ENCODE measurements at regions not wholly inside any gene's neighbourhood (a gene's known extent, or its start where the extent isn't known, plus 50 kb on each side); places are given as distances from the start of the nearest gene placed in this dataset.

DNA sequence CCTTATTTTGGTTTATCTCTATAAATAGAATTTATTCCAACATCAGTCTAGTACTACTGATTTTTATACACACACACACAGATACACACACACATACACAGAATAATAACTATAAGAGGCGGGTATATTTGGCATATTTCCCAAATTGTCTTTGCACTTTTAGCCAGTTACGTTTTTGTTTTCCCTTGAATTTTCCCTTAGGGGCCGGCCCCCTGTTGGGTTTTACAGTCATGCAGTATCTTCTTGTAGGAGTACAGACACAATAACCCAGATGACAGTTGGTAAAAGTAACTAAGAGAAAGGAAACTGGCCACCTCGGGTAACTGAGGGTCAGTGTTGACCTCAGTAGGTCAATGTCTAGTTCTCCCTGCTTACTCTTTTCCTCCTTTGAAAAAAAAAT lies 50.9 kb downstream of the DISP1 start:
- DNase-seq (ENCODE audit: low read depth): no peak
- no peak for TF ChIP-seq CTCF (IDR thresholded peaks at IDR 0.05; ENCODE audit: insufficient read depth, low read depth, low read length)
- H3K4me3 ChIP-seq (ENCODE audit: low read depth, low read length): no peak overlapping the region

DNA sequence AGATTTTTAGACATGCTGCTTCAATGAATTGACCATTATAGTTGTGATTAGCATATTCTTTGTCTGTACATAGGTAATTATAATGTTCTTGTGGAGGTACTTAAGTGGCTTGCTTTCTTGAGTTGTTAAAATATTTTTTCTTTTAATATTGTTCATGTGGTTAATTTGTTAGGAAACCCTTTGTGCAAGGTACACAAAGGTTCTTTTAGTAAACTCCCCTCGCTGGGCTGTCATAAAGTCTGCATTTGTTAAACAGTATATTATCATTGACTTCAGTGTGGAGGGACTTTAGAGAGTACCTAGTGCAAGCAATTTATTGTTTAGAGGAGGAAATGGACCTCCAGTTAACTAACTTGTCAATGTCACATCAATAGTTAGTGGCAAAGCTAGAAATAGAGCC lies 52.5 kb downstream of the DISP1 start:
- no peak overlapping the region for H3K4me3 ChIP-seq (ENCODE audit: low read depth, low read length)
- DNase-seq (ENCODE audit: low read depth): no peak
- no peak for TF ChIP-seq CTCF (IDR thresholded peaks at IDR 0.05; ENCODE audit: insufficient read depth, low read depth, low read length)

DNA sequence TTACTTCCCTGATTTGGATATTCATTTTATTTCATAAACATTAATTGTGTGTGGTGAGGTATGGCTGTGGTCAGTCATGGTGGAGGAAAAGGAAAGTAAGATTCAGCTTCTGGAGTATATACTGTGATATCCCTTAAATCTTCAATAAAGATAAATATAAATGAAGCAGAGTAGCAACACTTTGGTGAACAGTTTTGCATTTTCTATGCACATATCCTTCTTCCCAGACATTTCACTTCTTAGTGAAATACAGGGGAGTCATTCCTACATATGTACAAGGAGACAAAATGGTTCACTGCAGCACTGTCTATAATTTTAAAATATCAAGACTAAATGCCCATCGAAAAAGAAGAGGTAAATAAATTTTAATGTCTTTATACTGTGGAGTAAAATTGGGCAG lies 61.3 kb downstream of the DISP1 start:
- DNase-seq (ENCODE audit: low read depth): no peak
- no peak for TF ChIP-seq CTCF (IDR thresholded peaks at IDR 0.05; ENCODE audit: insufficient read depth, low read depth, low read length)
- no peak overlapping the region for H3K4me3 ChIP-seq (ENCODE audit: low read depth, low read length)

DNA sequence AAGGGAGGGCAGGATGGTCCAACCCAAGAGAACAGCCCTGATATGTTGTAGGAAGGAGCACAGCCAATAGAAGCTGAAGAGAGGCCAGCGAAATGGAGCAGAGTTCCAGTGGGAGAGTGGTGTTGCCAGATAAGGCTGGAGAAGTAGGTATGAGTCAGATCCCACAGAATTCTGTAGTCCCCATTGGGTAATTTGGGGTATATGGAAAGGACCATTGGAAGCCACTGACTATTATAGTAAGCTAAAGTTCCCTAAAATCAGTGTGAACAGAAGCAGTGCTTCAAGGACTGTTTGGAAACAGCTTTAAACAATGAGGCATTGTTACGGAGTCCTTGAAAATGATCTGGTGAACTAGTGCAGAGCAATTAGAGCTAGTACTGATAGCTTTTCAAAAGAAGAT lies 63.0 kb downstream of the DISP1 start:
- DNase-seq (ENCODE audit: low read depth): no peak
- no peak for TF ChIP-seq CTCF (IDR thresholded peaks at IDR 0.05; ENCODE audit: insufficient read depth, low read depth, low read length)
- no peak overlapping the region for H3K4me3 ChIP-seq (ENCODE audit: low read depth, low read length)

GRCh38 chr1:222880587-222880986 lies 65.7 kb downstream of the DISP1 start:
- peak; percentile 47 for DNase-seq (ENCODE audit: low read depth)
- no peak overlapping the region for H3K4me3 ChIP-seq (ENCODE audit: low read depth, low read length)
- no peak for TF ChIP-seq CTCF (IDR thresholded peaks at IDR 0.05; ENCODE audit: insufficient read depth, low read depth, low read length)

GRCh38 chr1:222886194-222886854 lies 71.5 kb downstream of the DISP1 start:
- no peak for DNase-seq (ENCODE audit: low read depth)
- H3K4me3 ChIP-seq (ENCODE audit: low read depth, low read length): no peak overlapping the region
- TF ChIP-seq CTCF (IDR thresholded peaks at IDR 0.05; ENCODE audit: insufficient read depth, low read depth, low read length): no peak

DNA sequence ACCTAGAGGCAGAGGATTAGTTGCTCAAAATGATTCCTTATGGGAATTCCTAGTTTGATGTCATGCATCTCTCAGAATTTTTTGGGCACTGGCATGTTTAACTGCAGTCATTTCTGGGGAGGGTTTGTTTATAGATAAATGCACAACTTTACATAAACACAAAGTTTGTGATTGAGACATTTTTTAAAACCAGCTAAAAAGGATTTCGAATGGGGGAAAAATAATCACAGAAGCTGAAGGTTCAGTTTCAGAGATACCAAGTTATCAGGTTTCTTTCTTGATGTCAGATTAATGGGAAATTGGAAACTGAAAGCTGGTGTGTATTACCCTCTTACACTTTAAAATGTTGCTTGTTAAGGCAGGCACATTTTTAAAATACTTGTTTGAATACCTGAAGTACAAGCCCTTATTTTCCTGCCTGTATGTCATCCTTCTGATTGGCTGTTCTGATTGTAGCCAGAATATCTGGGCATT lies 72.1 kb downstream of the DISP1 start:
- no peak for TF ChIP-seq CTCF (IDR thresholded peaks at IDR 0.05; ENCODE audit: insufficient read depth, low read depth, low read length)
- peak; percentile 57 for DNase-seq (ENCODE audit: low read depth)
- no peak overlapping the region for H3K4me3 ChIP-seq (ENCODE audit: low read depth, low read length)
